GM21825 (cell line): ENCODE measurements at regions not wholly inside any gene's neighbourhood (a gene's known extent, or its start where the extent isn't known, plus 50 kb on each side); places are given as distances from the start of the nearest gene placed in this dataset.

Experiments used
- ATAC-seq: cut with Tn5 transposase; IDR thresholded peaks from one replicate; pipeline ENCODE4 v1.9.1; 2021; ENCODE audit warnings: mild to moderate bottlenecking, moderate library complexity; ENCODE audit not compliant: unreplicated experiment

GRCh38 chr14:61226015-61226654 is 55.0 kb downstream of the TMEM30B start:
- no peak for ATAC-seq

GRCh38 chr14:61225344-61225743 is 55.8 kb downstream of the TMEM30B start:
- ATAC-seq: no peak

- no peak for ATAC-seq
These were observed 57.6 kb downstream of the TMEM30B start for GRCh38 chr14:61223552-61223951.

- no peak for ATAC-seq
These were observed 58.8 kb downstream of the TMEM30B start for GRCh38 chr14:61222388-61222787.

- ATAC-seq: no peak
These were observed 59.2 kb downstream of the TMEM30B start for GRCh38 chr14:61221906-61222305.

- ATAC-seq: no peak
These were observed 61.5 kb downstream of the TMEM30B start for GRCh38 chr14:61219673-61220072.

- no peak for ATAC-seq
These were observed 61.9 kb downstream of the TMEM30B start for GRCh38 chr14:61219256-61219655.

GRCh38 chr14:61218767-61219166 is 62.4 kb downstream of the TMEM30B start:
- ATAC-seq: no peak

GRCh38 chr14:61218157-61218556 is 63.0 kb downstream of the TMEM30B start:
- no peak for ATAC-seq

- no peak for ATAC-seq
These were observed 63.6 kb downstream of the TMEM30B start for GRCh38 chr14:61217516-61217915.

- ATAC-seq: no peak
These were observed 65.7 kb downstream of the TMEM30B start for GRCh38 chr14:61215222-61216020.

- no peak for ATAC-seq
These were observed 67.2 kb downstream of the TMEM30B start for GRCh38 chr14:61213920-61214319.

- ATAC-seq: no peak
These were observed 67.9 kb downstream of the TMEM30B start for GRCh38 chr14:61213191-61213621.

- no peak for ATAC-seq
These were observed 68.6 kb downstream of the TMEM30B start for GRCh38 chr14:61212546-61212945.

GRCh38 chr14:61211476-61212255 is 69.5 kb downstream of the TMEM30B start:
- no peak for ATAC-seq

- no peak for ATAC-seq
These were observed 77.9 kb downstream of the TMEM30B start for GRCh38 chr14:61203081-61203753.

- no peak for ATAC-seq
These were observed 79.0 kb downstream of the TMEM30B start for GRCh38 chr14:61202124-61202523.

- ATAC-seq: no peak
These were observed 80.0 kb downstream of the TMEM30B start for GRCh38 chr14:61201171-61201570.

GRCh38 chr14:61197416-61197815 is 83.7 kb downstream of the TMEM30B start:
- no peak for ATAC-seq

GRCh38 chr14:61196792-61197191 is 84.3 kb downstream of the TMEM30B start:
- ATAC-seq: no peak

- no peak for ATAC-seq
These were observed 85.1 kb downstream of the TMEM30B start for GRCh38 chr14:61196034-61196433.
